Breast epithelium (tissue), 3 donors: ENCODE measurements at regions not wholly inside any gene's neighbourhood (a gene's known extent, or its start where the extent isn't known, plus 50 kb on each side); places are given as distances from the start of the nearest gene placed in this dataset.

Experiments used
- POLR2A ChIP-seq: fragments of 450-650 bp; IDR thresholded peaks from one replicate; pipeline ENCODE4 v1.6.1; 2016; ENCODE audit warnings: antibody characterized with exemption, mild to moderate bottlenecking, moderate library complexity
- POLR2AphosphoS5 ChIP-seq, 3 donors: sonication (generic); formaldehyde crosslinking; IDR thresholded peaks; one replicate each; pipeline ENCODE4 v1.6.1; 2017; ENCODE audit warnings: antibody characterized with exemption in 3 of 3
- TF ChIP-seq, protein P1 (sequence below), 3 donors: fragments of 450-650 bp; IDR thresholded peaks; one replicate each; pipeline ENCODE4 v1.5.1; 2016 to 2017; ENCODE audit warnings: antibody characterized with exemption in 3 of 3, mild to moderate bottlenecking in 3 of 3, moderate library complexity in 3 of 3

DNA sequence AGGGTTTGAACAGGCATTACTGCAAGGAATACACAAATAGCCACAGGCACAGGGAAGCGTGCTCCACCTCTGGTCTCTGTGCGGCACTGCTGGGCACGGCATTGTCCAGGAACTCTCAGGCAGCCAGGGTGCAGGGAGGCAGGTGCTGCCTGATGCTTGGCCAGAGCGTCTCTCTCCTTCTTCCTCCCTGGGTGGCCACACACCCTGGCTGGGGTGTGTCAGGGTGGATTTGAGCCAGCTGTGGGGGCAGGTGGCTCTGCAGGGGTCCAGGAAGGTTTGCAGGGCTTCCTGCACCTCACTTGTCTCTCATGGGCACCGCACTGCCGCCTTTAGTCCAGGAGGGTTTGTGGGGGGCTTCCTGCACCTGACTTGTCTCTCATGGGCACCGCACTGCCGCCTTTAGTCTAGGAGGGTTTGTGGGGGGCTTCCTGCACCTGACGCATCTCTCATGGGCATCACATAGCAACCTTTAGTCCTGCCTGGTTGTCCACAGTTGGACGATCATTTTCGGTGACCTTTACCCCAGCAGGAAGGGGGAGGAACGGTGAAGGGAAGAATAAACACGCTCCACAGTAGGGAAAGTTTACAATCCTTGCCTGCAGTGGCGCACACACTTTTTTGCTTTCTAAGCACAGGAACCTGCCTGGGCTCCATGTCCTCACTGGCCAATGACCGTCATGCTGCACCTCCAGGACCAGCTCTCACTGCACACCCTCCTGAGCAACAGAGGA, 332.9 kb downstream of the EIPR1 start:
- TF ChIP-seq, protein P1, sequence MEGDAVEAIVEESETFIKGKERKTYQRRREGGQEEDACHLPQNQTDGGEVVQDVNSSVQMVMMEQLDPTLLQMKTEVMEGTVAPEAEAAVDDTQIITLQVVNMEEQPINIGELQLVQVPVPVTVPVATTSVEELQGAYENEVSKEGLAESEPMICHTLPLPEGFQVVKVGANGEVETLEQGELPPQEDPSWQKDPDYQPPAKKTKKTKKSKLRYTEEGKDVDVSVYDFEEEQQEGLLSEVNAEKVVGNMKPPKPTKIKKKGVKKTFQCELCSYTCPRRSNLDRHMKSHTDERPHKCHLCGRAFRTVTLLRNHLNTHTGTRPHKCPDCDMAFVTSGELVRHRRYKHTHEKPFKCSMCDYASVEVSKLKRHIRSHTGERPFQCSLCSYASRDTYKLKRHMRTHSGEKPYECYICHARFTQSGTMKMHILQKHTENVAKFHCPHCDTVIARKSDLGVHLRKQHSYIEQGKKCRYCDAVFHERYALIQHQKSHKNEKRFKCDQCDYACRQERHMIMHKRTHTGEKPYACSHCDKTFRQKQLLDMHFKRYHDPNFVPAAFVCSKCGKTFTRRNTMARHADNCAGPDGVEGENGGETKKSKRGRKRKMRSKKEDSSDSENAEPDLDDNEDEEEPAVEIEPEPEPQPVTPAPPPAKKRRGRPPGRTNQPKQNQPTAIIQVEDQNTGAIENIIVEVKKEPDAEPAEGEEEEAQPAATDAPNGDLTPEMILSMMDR (IDR thresholded peaks at IDR 0.05) = no peak
- TF ChIP-seq POLR2A = no peak
- TF ChIP-seq POLR2AphosphoS5 (IDR thresholded peaks at IDR 0.05) = no peak
